ENCODE measurements at regions not wholly inside any gene's neighbourhood (a gene's known extent, or its start where the extent isn't known, plus 50 kb on each side); places are given as distances from the start of the nearest gene placed in this dataset.

- no peak for DNase-seq (ENCODE audit: extremely low read depth, low read depth)
Measured at GRCh38 chr10:47133871-47134570, 166.0 kb upstream of the GDF10 start.

GRCh38 chr10:47136866-47137265, 163.1 kb upstream of the GDF10 start:
- TF ChIP-seq, protein P1, sequence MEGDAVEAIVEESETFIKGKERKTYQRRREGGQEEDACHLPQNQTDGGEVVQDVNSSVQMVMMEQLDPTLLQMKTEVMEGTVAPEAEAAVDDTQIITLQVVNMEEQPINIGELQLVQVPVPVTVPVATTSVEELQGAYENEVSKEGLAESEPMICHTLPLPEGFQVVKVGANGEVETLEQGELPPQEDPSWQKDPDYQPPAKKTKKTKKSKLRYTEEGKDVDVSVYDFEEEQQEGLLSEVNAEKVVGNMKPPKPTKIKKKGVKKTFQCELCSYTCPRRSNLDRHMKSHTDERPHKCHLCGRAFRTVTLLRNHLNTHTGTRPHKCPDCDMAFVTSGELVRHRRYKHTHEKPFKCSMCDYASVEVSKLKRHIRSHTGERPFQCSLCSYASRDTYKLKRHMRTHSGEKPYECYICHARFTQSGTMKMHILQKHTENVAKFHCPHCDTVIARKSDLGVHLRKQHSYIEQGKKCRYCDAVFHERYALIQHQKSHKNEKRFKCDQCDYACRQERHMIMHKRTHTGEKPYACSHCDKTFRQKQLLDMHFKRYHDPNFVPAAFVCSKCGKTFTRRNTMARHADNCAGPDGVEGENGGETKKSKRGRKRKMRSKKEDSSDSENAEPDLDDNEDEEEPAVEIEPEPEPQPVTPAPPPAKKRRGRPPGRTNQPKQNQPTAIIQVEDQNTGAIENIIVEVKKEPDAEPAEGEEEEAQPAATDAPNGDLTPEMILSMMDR (IDR thresholded peaks at IDR 0.05; ENCODE audit: low read depth, low read length): no peak
- no peak for DNase-seq (ENCODE audit: extremely low read depth, low read depth)

More at GRCh38 chr10:47133871-47134570, 166.0 kb upstream of the GDF10 start:
- TF ChIP-seq, protein P1 (IDR thresholded peaks at IDR 0.05; ENCODE audit: low read depth, low read length): no peak

- TF ChIP-seq, protein P1 (IDR thresholded peaks at IDR 0.05; ENCODE audit: low read depth, low read length): no peak
Measured at GRCh38 chr10:47137311-47137851, 162.6 kb upstream of the GDF10 start.

DNA sequence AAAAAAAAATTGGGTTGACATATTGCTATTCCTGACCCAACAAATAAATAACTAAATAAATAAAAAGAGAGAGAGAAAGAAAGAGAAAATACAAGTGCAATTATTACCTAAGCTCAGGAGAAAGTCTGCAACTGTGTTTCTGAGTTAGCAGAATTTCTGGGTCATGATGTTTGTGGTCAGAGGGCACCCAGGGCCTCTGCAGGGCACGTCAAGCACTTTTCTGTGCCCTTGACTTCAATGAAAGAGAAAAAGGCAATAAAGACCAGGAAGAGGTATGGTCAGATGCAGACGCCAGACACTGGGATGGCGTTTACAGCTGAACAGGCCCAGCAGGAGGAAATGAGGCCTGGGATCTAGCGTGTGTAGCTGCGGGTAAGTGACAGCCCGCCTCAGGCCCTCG, 160.9 kb upstream of the GDF10 start:
- no peak for DNase-seq (ENCODE audit: extremely low read depth, low read depth)
- TF ChIP-seq, protein P1 (IDR thresholded peaks at IDR 0.05; ENCODE audit: low read depth, low read length): no peak

More at GRCh38 chr10:47137311-47137851, 162.6 kb upstream of the GDF10 start:
- no peak for DNase-seq (ENCODE audit: extremely low read depth, low read depth)

- TF ChIP-seq, protein P1 (IDR thresholded peaks at IDR 0.05; ENCODE audit: low read depth, low read length): no peak
- no peak for DNase-seq (ENCODE audit: extremely low read depth, low read depth)
Measured at GRCh38 chr10:47140761-47141348, 159.1 kb upstream of the GDF10 start.

DNA sequence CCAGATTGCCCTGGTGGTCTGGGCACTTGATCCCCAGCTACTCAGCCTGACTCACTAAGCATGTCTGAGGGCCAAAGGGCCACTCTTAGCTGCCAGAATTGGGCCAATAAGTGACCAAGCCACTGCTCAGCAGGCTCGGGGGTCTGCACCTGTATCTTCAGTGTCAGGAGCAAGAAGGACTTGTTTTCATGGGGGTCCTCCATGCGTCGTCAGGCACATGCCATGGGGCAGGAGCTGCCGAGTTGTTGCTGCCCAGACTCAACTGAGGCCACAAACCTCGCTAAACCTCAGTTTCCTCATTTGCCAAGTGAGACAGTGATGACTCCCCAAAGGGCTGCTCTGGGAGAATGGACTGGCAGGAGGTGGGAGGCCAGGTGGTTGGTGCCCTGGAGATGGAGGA, 158.6 kb upstream of the GDF10 start:
- DNase-seq (ENCODE audit: extremely low read depth, low read depth): no peak
- TF ChIP-seq, protein P1 (IDR thresholded peaks at IDR 0.05; ENCODE audit: low read depth, low read length): no peak

- TF ChIP-seq, protein P1 (IDR thresholded peaks at IDR 0.05; ENCODE audit: low read depth, low read length): no peak
- no peak for DNase-seq (ENCODE audit: extremely low read depth, low read depth)
Measured at GRCh38 chr10:47143072-47143471, 156.9 kb upstream of the GDF10 start.

Measured in AG09319 (cell line).